BJ (cell line): ENCODE measurements at regions not wholly inside any gene's neighbourhood (a gene's known extent, or its start where the extent isn't known, plus 50 kb on each side); places are given as distances from the start of the nearest gene placed in this dataset. TPM values are rescaled to one million over a fixed set of nuclear protein-coding genes. Genes with fewer than 3 reads are reported as not detected.

Experiments
- CTCF ChIA-PET: fragments of 350-600 bp; formaldehyde crosslinking; extraction: SDS; loops from one replicate; lab custom pipeline; 2021; ENCODE audit warnings: antibody characterized with exemption, inconsistent platforms; lab: Yijun Ruan, JAX
- POLR2A ChIA-PET: fragments of 300-600 bp; sonication (Branson Sonifier 250); formaldehyde crosslinking; extraction: SDS; loops from one replicate; lab custom pipeline; 2021; ENCODE audit warnings: antibody characterized with exemption; lab: Charles Lee
- DNase-seq: peaks from one replicate; pipeline ENCODE4 v3.0.0-alpha.2; 2011; ENCODE audit warnings: low read depth
- H3K27me3 ChIP-seq: 2 replicates; pipeline ENCODE4 v1.6.0; 2011; ENCODE audit warnings: low read length; ENCODE audit not compliant: control insufficient read depth, insufficient read depth
- H3K36me3 ChIP-seq: 2 replicates; pipeline ENCODE4 v1.5.1; 2011; ENCODE audit warnings: low read length; ENCODE audit not compliant: control insufficient read depth, insufficient read depth
- H3K4me3 ChIP-seq: 2 replicates; pipeline ENCODE4 v1.5.1; 2011; ENCODE audit warnings: low read depth, mild to moderate bottlenecking, control low read depth, low read length
- small RNA-seq: library from RNA; depleted of rRNA; stranded (forward); fragments of <200 nt; gene quantifications from one replicate; pipeline ENCODE3, GENCODE V24; 2012; ENCODE audit warnings: low replicate concordance, low read depth; ENCODE audit not compliant: insufficient read length
- TF ChIP-seq, protein P1 (sequence below): IDR thresholded peaks from 2 replicates; pipeline ENCODE4 v1.5.1; 2011; ENCODE audit warnings: low read depth, mild to moderate bottlenecking, control low read depth, inconsistent platforms, low read length, moderate library complexity; ENCODE audit not compliant: insufficient read depth

- TF ChIP-seq, protein P1, sequence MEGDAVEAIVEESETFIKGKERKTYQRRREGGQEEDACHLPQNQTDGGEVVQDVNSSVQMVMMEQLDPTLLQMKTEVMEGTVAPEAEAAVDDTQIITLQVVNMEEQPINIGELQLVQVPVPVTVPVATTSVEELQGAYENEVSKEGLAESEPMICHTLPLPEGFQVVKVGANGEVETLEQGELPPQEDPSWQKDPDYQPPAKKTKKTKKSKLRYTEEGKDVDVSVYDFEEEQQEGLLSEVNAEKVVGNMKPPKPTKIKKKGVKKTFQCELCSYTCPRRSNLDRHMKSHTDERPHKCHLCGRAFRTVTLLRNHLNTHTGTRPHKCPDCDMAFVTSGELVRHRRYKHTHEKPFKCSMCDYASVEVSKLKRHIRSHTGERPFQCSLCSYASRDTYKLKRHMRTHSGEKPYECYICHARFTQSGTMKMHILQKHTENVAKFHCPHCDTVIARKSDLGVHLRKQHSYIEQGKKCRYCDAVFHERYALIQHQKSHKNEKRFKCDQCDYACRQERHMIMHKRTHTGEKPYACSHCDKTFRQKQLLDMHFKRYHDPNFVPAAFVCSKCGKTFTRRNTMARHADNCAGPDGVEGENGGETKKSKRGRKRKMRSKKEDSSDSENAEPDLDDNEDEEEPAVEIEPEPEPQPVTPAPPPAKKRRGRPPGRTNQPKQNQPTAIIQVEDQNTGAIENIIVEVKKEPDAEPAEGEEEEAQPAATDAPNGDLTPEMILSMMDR = no peak
- H3K4me3 ChIP-seq = no peak overlapping the region
- H3K36me3 ChIP-seq = no peaks in the 10 kb centered on the region
- H3K27me3 ChIP-seq = no peaks in the 10 kb centered on the region
- no peak for DNase-seq
- CTCF ChIA-PET = no interaction called here
- POLR2A ChIA-PET = no interaction called here
These were observed 52.3 kb upstream of the SOX6 start for GRCh38 chr11:16408619-16409018.

DNA sequence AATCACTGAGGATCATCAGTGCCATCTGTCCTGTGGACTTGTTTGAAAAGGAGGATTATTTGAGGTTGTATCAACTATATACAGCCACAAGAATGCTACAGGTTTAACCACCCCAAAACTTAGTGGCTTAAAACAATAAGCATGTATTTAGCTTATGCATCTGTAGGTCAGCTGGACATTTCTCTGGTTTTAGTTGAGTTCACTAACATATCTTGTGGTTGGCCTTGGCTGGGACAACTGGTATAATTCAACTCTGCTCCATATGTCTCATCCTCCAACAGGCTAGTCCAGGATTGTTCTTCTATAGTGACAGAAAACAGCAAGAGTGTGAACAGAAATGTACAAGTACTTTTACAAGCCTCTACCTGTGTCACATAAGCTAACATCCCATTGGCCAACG is 49.9 kb upstream of the SOX6 start:
- Histone ChIP-seq H3K36me3 (no peaks in the 10 kb centered on the region), H3K4me3 (no peak overlapping the region), H3K27me3 (no peaks in the 10 kb centered on the region)
- TF ChIP-seq, protein P1 = no peak
- ChIA-PET POLR2A (no interaction called here), CTCF (no interaction called here)
- no peak for DNase-seq

Small RNA genes lying in the stretch of these regions (small RNA-seq; reads per million reads assigned to genes)
- not detected for gene RN7SL188P
